Loucy (cell line): ENCODE measurements at regions not wholly inside any gene's neighbourhood (a gene's known extent, or its start where the extent isn't known, plus 50 kb on each side); places are given as distances from the start of the nearest gene placed in this dataset.

Experiments used
- H2AFZ ChIP-seq: fragments of 200-600 bp; sonication (generic); 2 replicates; pipeline ENCODE4 v1.6.0; 2016; ENCODE audit warnings: antibody characterized with exemption, mild to moderate bottlenecking, low read length, moderate library complexity
- H3F3A ChIP-seq: fragments of 200-600 bp; 2 replicates; pipeline ENCODE4 v1.6.0; 2016; ENCODE audit warnings: antibody characterized with exemption, low read depth, mild to moderate bottlenecking
- H3K27me3 ChIP-seq: fragments of 200-600 bp; sonication (generic); 2 replicates; pipeline ENCODE4 v1.6.1; 2014; ENCODE audit warnings: low read length, mild to moderate bottlenecking; ENCODE audit not compliant: insufficient read depth, poor library complexity, severe bottlenecking
- H3K36me3 ChIP-seq: fragments of 200-600 bp; sonication (generic); 2 replicates; pipeline ENCODE4 v1.6.1; 2016; ENCODE audit warnings: low read length; ENCODE audit not compliant: insufficient read depth
- H3K4me1 ChIP-seq: fragments of 200-600 bp; sonication (generic); 2 replicates; pipeline ENCODE4 v1.5.1; 2014; ENCODE audit warnings: low read length, mild to moderate bottlenecking; ENCODE audit not compliant: insufficient read depth, poor library complexity, severe bottlenecking
- H3K4me2 ChIP-seq: fragments of 200-600 bp; sonication (generic); 2 replicates; pipeline ENCODE4 v1.6.0; 2014; ENCODE audit warnings: antibody characterized with exemption, low read length, low read depth, mild to moderate bottlenecking; ENCODE audit not compliant: poor library complexity, severe bottlenecking
- H3K4me3 ChIP-seq: fragments of 200-600 bp; sonication (generic); 2 replicates; pipeline ENCODE4 v1.5.1; 2014; ENCODE audit warnings: low read length, mild to moderate bottlenecking, mixed read lengths; ENCODE audit not compliant: poor library complexity, severe bottlenecking
- H3K79me2 ChIP-seq: fragments of 200-600 bp; sonication (generic); 2 replicates; pipeline ENCODE4 v1.6.1; 2014; ENCODE audit warnings: low read length; ENCODE audit not compliant: insufficient read depth
- H3K9ac ChIP-seq: fragments of 200-600 bp; sonication (generic); 2 replicates; pipeline ENCODE4 v1.6.0; 2014; ENCODE audit warnings: mild to moderate bottlenecking, low read depth, low read length, moderate library complexity; ENCODE audit not compliant: poor library complexity, severe bottlenecking
- H3K9me2 ChIP-seq: fragments of 200-600 bp; sonication (generic); replicated peaks from 2 replicates; pipeline ENCODE4 v1.6.1; 2016; ENCODE audit warnings: low read depth, low read length, mixed read lengths
- H3K9me3 ChIP-seq: fragments of 200-600 bp; sonication (generic); 2 replicates; pipeline ENCODE4 v1.6.1; 2014; ENCODE audit warnings: mild to moderate bottlenecking, antibody characterized with exemption, low read length, low read depth; ENCODE audit not compliant: insufficient read depth
- H4K20me1 ChIP-seq: fragments of 200-600 bp; sonication (generic); 2 replicates; pipeline ENCODE4 v1.6.0; 2014; ENCODE audit warnings: antibody characterized with exemption, low read length, mild to moderate bottlenecking; ENCODE audit not compliant: insufficient read depth, poor library complexity, severe bottlenecking
- CTCF ChIP-seq: fragments of 200-600 bp; sonication (generic); conservative IDR thresholded peaks from 2 replicates; pipeline ENCODE4 v1.5.1; 2014; ENCODE audit warnings: mild to moderate bottlenecking, antibody characterized with exemption, low read length
- EZH2phosphoT487 ChIP-seq: fragments of 200-600 bp; IDR thresholded peaks from 2 replicates; pipeline ENCODE4 v1.6.1; 2018; ENCODE audit warnings: antibody characterized with exemption, mild to moderate bottlenecking, moderate library complexity, borderline replicate concordance

DNA sequence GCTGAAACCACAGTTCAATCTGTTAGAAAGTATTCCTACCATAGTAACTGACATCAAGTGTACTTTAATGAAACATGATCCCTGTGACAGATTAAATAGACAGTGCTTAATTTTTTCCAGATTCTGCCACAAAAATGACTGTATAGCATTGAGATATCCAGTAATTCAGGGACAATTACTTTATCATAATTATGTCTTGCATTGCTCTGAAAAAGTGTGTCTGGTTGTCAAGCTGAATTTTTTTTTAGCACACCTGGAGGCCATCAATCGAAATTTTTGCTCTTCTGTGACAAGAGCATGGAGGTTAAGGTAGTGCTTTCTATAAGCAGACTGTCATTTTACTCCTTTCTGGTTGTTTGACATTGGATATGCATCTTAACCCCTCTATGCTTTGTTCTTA lies 1083.8 kb upstream of the NRXN1 start:
- Histone ChIP-seq H3F3A (no peaks in the 10 kb centered on the region), H3K9ac (no peak overlapping the region), H3K4me3 (no peak overlapping the region), H3K9me3 (no peaks in the 10 kb centered on the region), H2AFZ (no peak overlapping the region), H3K27me3 (no peaks in the 10 kb centered on the region), H3K79me2 (no peaks in the 10 kb centered on the region), H3K4me2 (no peak overlapping the region), H3K4me1 (no peaks in the 10 kb centered on the region), H3K36me3 (no peaks in the 10 kb centered on the region), H3K9me2 (no peaks in the 10 kb centered on the region), H4K20me1 (no peaks in the 10 kb centered on the region)
- no peak for TF ChIP-seq EZH2phosphoT487
- no peak for TF ChIP-seq CTCF

GRCh38 chr2:52113338-52113737 lies 1081.4 kb upstream of the NRXN1 start:
- no peaks in the 10 kb centered on the region for H3F3A ChIP-seq
- H3K4me1 ChIP-seq = no peaks in the 10 kb centered on the region
- H3K9me2 ChIP-seq = no peaks in the 10 kb centered on the region
- no peaks in the 10 kb centered on the region for H3K79me2 ChIP-seq
- no peak overlapping the region for H3K4me3 ChIP-seq
- H2AFZ ChIP-seq = no peak overlapping the region
- H3K9me3 ChIP-seq = no peaks in the 10 kb centered on the region
- H3K9ac ChIP-seq = no peak overlapping the region
- H3K36me3 ChIP-seq = no peaks in the 10 kb centered on the region
- H3K4me2 ChIP-seq = no peak overlapping the region
- no peaks in the 10 kb centered on the region for H4K20me1 ChIP-seq
- H3K27me3 ChIP-seq = no peaks in the 10 kb centered on the region
- TF ChIP-seq CTCF (no peak), EZH2phosphoT487 (no peak)

GRCh38 chr2:52112141-52112540 lies 1080.2 kb upstream of the NRXN1 start:
- H3K9ac ChIP-seq = no peak overlapping the region
- H3F3A ChIP-seq = no peaks in the 10 kb centered on the region
- H3K9me3 ChIP-seq = no peaks in the 10 kb centered on the region
- H2AFZ ChIP-seq = no peak overlapping the region
- H3K4me1 ChIP-seq = no peaks in the 10 kb centered on the region
- H4K20me1 ChIP-seq = no peaks in the 10 kb centered on the region
- H3K4me3 ChIP-seq = no peak overlapping the region
- no peak overlapping the region for H3K4me2 ChIP-seq
- H3K27me3 ChIP-seq = no peaks in the 10 kb centered on the region
- no peak for TF ChIP-seq EZH2phosphoT487
- H3K9me2 ChIP-seq = no peaks in the 10 kb centered on the region
- no peaks in the 10 kb centered on the region for H3K79me2 ChIP-seq
- no peaks in the 10 kb centered on the region for H3K36me3 ChIP-seq

GRCh38 chr2:52107124-52107523 lies 1075.2 kb upstream of the NRXN1 start:
- H3K27me3 ChIP-seq = no peaks in the 10 kb centered on the region
- H3K9ac ChIP-seq = no peak overlapping the region
- no peak overlapping the region for H2AFZ ChIP-seq
- H3K9me2 ChIP-seq = no peaks in the 10 kb centered on the region
- H3K79me2 ChIP-seq = no peaks in the 10 kb centered on the region
- H3K36me3 ChIP-seq = no peaks in the 10 kb centered on the region
- H3K4me1 ChIP-seq = no peaks in the 10 kb centered on the region
- H3F3A ChIP-seq = no peaks in the 10 kb centered on the region
- H4K20me1 ChIP-seq = no peaks in the 10 kb centered on the region
- H3K9me3 ChIP-seq = no peaks in the 10 kb centered on the region
- TF ChIP-seq EZH2phosphoT487 (no peak), CTCF (no peak)
- H3K4me2 ChIP-seq = no peak overlapping the region
- H3K4me3 ChIP-seq = no peak overlapping the region
